ENCODE measurements at regions not wholly inside any gene's neighbourhood (a gene's known extent, or its start where the extent isn't known, plus 50 kb on each side); places are given as distances from the start of the nearest gene placed in this dataset.

- ATAC-seq (ENCODE audit: poor library complexity) (no peak), DNase-seq (no peak)
- CTCF ChIA-PET: no interaction called here
- Mint-ChIP-seq H3K36me3 (ENCODE audit: low read depth) (no peaks in the 10 kb centered on the region), H3K4me1 (ENCODE audit: low read depth) (no peaks in the 10 kb centered on the region), H3K27ac (no peak overlapping the region), H3K4me3 (no peak overlapping the region), H3K27me3 (no peaks in the 10 kb centered on the region), H3K9me3 (no peaks in the 10 kb centered on the region)
- Histone ChIP-seq H3K27ac (ENCODE audit: low read depth in 1 of 2, low read length in 2 of 2) (no peak overlapping the region), H3K27me3 (ENCODE audit: control insufficient read depth in 1 of 2, insufficient read depth in 2 of 2, low read length in 2 of 2) (no peaks in the 10 kb centered on the region), H3K4me3 (ENCODE audit: low read length) (no peak overlapping the region), H3K9me3 (ENCODE audit: control insufficient read depth in 1 of 2, insufficient read depth in 1 of 2, low read length in 2 of 2) (no peaks in the 10 kb centered on the region), H3K4me1 (ENCODE audit: insufficient read depth, low read length) (no peaks in the 10 kb centered on the region), H3K36me3 (ENCODE audit: insufficient read depth, low read length) (no peaks in the 10 kb centered on the region)
- intact Hi-C loops (cut with DNase I, micrococcal nuclease): no loop called here
- POLR2A ChIA-PET: no interaction called here
- TF ChIP-seq, protein P1, sequence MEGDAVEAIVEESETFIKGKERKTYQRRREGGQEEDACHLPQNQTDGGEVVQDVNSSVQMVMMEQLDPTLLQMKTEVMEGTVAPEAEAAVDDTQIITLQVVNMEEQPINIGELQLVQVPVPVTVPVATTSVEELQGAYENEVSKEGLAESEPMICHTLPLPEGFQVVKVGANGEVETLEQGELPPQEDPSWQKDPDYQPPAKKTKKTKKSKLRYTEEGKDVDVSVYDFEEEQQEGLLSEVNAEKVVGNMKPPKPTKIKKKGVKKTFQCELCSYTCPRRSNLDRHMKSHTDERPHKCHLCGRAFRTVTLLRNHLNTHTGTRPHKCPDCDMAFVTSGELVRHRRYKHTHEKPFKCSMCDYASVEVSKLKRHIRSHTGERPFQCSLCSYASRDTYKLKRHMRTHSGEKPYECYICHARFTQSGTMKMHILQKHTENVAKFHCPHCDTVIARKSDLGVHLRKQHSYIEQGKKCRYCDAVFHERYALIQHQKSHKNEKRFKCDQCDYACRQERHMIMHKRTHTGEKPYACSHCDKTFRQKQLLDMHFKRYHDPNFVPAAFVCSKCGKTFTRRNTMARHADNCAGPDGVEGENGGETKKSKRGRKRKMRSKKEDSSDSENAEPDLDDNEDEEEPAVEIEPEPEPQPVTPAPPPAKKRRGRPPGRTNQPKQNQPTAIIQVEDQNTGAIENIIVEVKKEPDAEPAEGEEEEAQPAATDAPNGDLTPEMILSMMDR (IDR thresholded peaks at IDR 0.05): no peak
Measured at GRCh38 chr9:1962122-1962521, 53.0 kb upstream of the SMARCA2 start.

- POLR2A ChIA-PET: no interaction called here
- Histone ChIP-seq H3K4me3 (ENCODE audit: low read length) (no peak overlapping the region), H3K9me3 (ENCODE audit: control insufficient read depth in 1 of 2, insufficient read depth in 1 of 2, low read length in 2 of 2) (no peaks in the 10 kb centered on the region), H3K27me3 (ENCODE audit: control insufficient read depth in 1 of 2, insufficient read depth in 2 of 2, low read length in 2 of 2) (no peaks in the 10 kb centered on the region), H3K36me3 (ENCODE audit: insufficient read depth, low read length) (no peaks in the 10 kb centered on the region), H3K27ac (ENCODE audit: low read depth in 1 of 2, low read length in 2 of 2) (no peak overlapping the region), H3K4me1 (ENCODE audit: insufficient read depth, low read length) (no peaks in the 10 kb centered on the region)
- no peak overlapping the region for H3K4me3 Mint-ChIP-seq
- H3K27ac Mint-ChIP-seq: no peak overlapping the region
- H3K27me3 Mint-ChIP-seq: no peaks in the 10 kb centered on the region
- H3K4me1 Mint-ChIP-seq (ENCODE audit: low read depth): no peaks in the 10 kb centered on the region
- no peaks in the 10 kb centered on the region for H3K9me3 Mint-ChIP-seq
- intact Hi-C loops (cut with DNase I, micrococcal nuclease): no loop called here
- no peaks in the 10 kb centered on the region for H3K36me3 Mint-ChIP-seq (ENCODE audit: low read depth)
- TF ChIP-seq, protein P1 (IDR thresholded peaks at IDR 0.05): no peak
- ATAC-seq (ENCODE audit: poor library complexity): no peak
- CTCF ChIA-PET: no interaction called here
- DNase-seq: no peak
Measured at GRCh38 chr9:1962588-1963106, 52.5 kb upstream of the SMARCA2 start.

GRCh38 chr9:1964093-1964492 is 51.1 kb upstream of the SMARCA2 start:
- H3K27ac Mint-ChIP-seq: no peak overlapping the region
- ATAC-seq (ENCODE audit: poor library complexity) (no peak), DNase-seq (no peak)
- H3K4me1 Mint-ChIP-seq (ENCODE audit: low read depth): no peaks in the 10 kb centered on the region
- intact Hi-C loops (cut with DNase I, micrococcal nuclease): no loop called here
- TF ChIP-seq, protein P1 (IDR thresholded peaks at IDR 0.05): no peak
- H3K27me3 ChIP-seq (ENCODE audit: control insufficient read depth in 1 of 2, insufficient read depth in 2 of 2, low read length in 2 of 2): no peaks in the 10 kb centered on the region
- no peaks in the 10 kb centered on the region for H3K9me3 ChIP-seq (ENCODE audit: control insufficient read depth in 1 of 2, insufficient read depth in 1 of 2, low read length in 2 of 2)
- H3K4me1 ChIP-seq (ENCODE audit: insufficient read depth, low read length): no peaks in the 10 kb centered on the region
- CTCF ChIA-PET: no interaction called here
- H3K4me3 Mint-ChIP-seq: no peak overlapping the region
- H3K27ac ChIP-seq (ENCODE audit: low read depth in 1 of 2, low read length in 2 of 2): no peak overlapping the region
- H3K36me3 Mint-ChIP-seq (ENCODE audit: low read depth): no peaks in the 10 kb centered on the region
- H3K36me3 ChIP-seq (ENCODE audit: insufficient read depth, low read length): no peaks in the 10 kb centered on the region
- POLR2A ChIA-PET: no interaction called here
- H3K9me3 Mint-ChIP-seq: no peaks in the 10 kb centered on the region
- no peak overlapping the region for H3K4me3 ChIP-seq (ENCODE audit: low read length)
- no peaks in the 10 kb centered on the region for H3K27me3 Mint-ChIP-seq
